ENCODE measurements at regions not wholly inside any gene's neighbourhood (a gene's known extent, or its start where the extent isn't known, plus 50 kb on each side); places are given as distances from the start of the nearest gene placed in this dataset.

GRCh38 chr5:13003457-13003856 lies 941.0 kb downstream of the DNAH5 start:
- TF ChIP-seq POLR2AphosphoS5 (IDR thresholded peaks at IDR 0.05) (no peak), POLR2A (IDR thresholded peaks at IDR 0.05; ENCODE audit: low read depth) (no peak), CTCF (IDR thresholded peaks at IDR 0.05) (no peak)

Measured in esophagus muscularis mucosa (tissue), 3 donors.